Epithelial cell of esophagus (primary cell): ENCODE measurements at regions not wholly inside any gene's neighbourhood (a gene's known extent, or its start where the extent isn't known, plus 50 kb on each side); places are given as distances from the start of the nearest gene placed in this dataset.
"Not testable (repeated sequence)": the region's sequence is repeated elsewhere in the genome, so short reads cannot be mapped to it uniquely, and the experiment has no call there.

ENCODE experiments used
- DNase-seq: peaks from one replicate; pipeline ENCODE4 v3.0.0; 2010; ENCODE audit warnings: low read depth
- H3K4me3 ChIP-seq: 2 replicates; pipeline ENCODE4 v1.5.1; 2011; ENCODE audit warnings: mild to moderate bottlenecking, low read length, control low read depth
- CTCF ChIP-seq: IDR thresholded peaks from 2 replicates; pipeline ENCODE4 v1.5.1; 2011; ENCODE audit warnings: low read depth, mild to moderate bottlenecking, low read length, control low read depth, inconsistent platforms; ENCODE audit not compliant: insufficient read depth; ENCODE audit errors: missing control alignments

GRCh38 chrX:1023676-1024075 is 188.8 kb downstream of the CRLF2 start:
- no peak for TF ChIP-seq CTCF
- no peak for DNase-seq
- no peak overlapping the region for H3K4me3 ChIP-seq

GRCh38 chrX:1021314-1021993 is 191.0 kb downstream of the CRLF2 start:
- H3K4me3 ChIP-seq, DNase-seq: not testable (repeated sequence)

GRCh38 chrX:1020634-1021166 is 191.7 kb downstream of the CRLF2 start:
- DNase-seq = no peak
- no peak for TF ChIP-seq CTCF

GRCh38 chrX:1016926-1017325 is 195.5 kb downstream of the CRLF2 start:
- not testable (repeated sequence) for DNase-seq

More at GRCh38 chrX:1020634-1021166, 191.7 kb downstream of the CRLF2 start:
- H3K4me3 ChIP-seq = no peak overlapping the region

GRCh38 chrX:1016281-1016680 is 196.2 kb downstream of the CRLF2 start:
- not testable (repeated sequence) for DNase-seq

More at GRCh38 chrX:1016926-1017325, 195.5 kb downstream of the CRLF2 start:
- not testable (repeated sequence) for H3K4me3 ChIP-seq

GRCh38 chrX:1012678-1013300 is 199.7 kb downstream of the CRLF2 start:
- DNase-seq = no peak
- TF ChIP-seq CTCF = no peak
- H3K4me3 ChIP-seq = no peak overlapping the region

More at GRCh38 chrX:1016281-1016680, 196.2 kb downstream of the CRLF2 start:
- not testable (repeated sequence) for H3K4me3 ChIP-seq

GRCh38 chrX:1011691-1012283 is 200.7 kb downstream of the CRLF2 start:
- no peak for TF ChIP-seq CTCF
- no peak overlapping the region for H3K4me3 ChIP-seq
- no peak for DNase-seq

- no peak for TF ChIP-seq CTCF
- no peak overlapping the region for H3K4me3 ChIP-seq
These were observed 202.7 kb downstream of the CRLF2 start for GRCh38 chrX:1009771-1010170.

More at GRCh38 chrX:1009771-1010170, 202.7 kb downstream of the CRLF2 start:
- DNase-seq = no peak
